Lower lobe of right lung (tissue), 2 donors: ENCODE measurements at regions not wholly inside any gene's neighbourhood (a gene's known extent, or its start where the extent isn't known, plus 50 kb on each side); places are given as distances from the start of the nearest gene placed in this dataset.

Source experiments
- ATAC-seq, 2 donors: fragments of 200-7000 bp; cut with Tn5 transposase; one replicate each; pipeline ENCODE4 v1.9.1; 2020 to 2022; ENCODE audit warnings: mild to moderate bottlenecking in 2 of 2, moderate library complexity in 2 of 2
- DNase-seq: peaks from one replicate; pipeline ENCODE4 v3.0.0-alpha.2; 2020
- H3K27ac ChIP-seq: fragments of 200-600 bp; one replicate; pipeline ENCODE4 v1.8.0; 2022
- H3K27me3 ChIP-seq: fragments of 200-600 bp; one replicate; pipeline ENCODE4 v1.8.0; 2022; ENCODE audit warnings: low read depth
- H3K36me3 ChIP-seq: fragments of 200-600 bp; one replicate; pipeline ENCODE4 v1.8.0; 2022; ENCODE audit warnings: mild to moderate bottlenecking
- H3K4me1 ChIP-seq: fragments of 200-600 bp; one replicate; pipeline ENCODE4 v1.8.0; 2022
- H3K4me3 ChIP-seq: fragments of 200-600 bp; one replicate; pipeline ENCODE4 v1.8.0; 2022; ENCODE audit warnings: mild to moderate bottlenecking
- H3K9me3 ChIP-seq: fragments of 200-600 bp; one replicate; pipeline ENCODE4 v1.8.0; 2022
- CTCF ChIP-seq: fragments of 200-600 bp; IDR thresholded peaks from one replicate; pipeline ENCODE4 v1.8.0; 2022; ENCODE audit warnings: antibody characterized with exemption, mild to moderate bottlenecking
- intact Hi-C: fragments of 100-400 bp; cut with DNase I; formaldehyde crosslinking; loops from one replicate; pipeline ENCODE4 v1.11.0; 2022
- donor health status: DM: no; HTN: yes; CAD: no; lungs with severe emphysema.

- Histone ChIP-seq H3K4me3 (no peak overlapping the region), H3K36me3 (no peaks in the 10 kb centered on the region), H3K9me3 (no peaks in the 10 kb centered on the region), H3K4me1 (no peaks in the 10 kb centered on the region), H3K27me3 (no peaks in the 10 kb centered on the region), H3K27ac (no peak overlapping the region)
- no peak for TF ChIP-seq CTCF
- no peak for ATAC-seq
- intact Hi-C loops, result no loop called here
- no peak for DNase-seq
Measured at GRCh38 chrX:148389629-148390028, 110.8 kb upstream of the AFF2 start.

GRCh38 chrX:148412006-148412405 is 88.4 kb upstream of the AFF2 start:
- Histone ChIP-seq H3K4me1 (no peaks in the 10 kb centered on the region), H3K4me3 (no peak overlapping the region), H3K36me3 (no peaks in the 10 kb centered on the region), H3K27me3 (no peaks in the 10 kb centered on the region), H3K27ac (no peak overlapping the region), H3K9me3 (no peaks in the 10 kb centered on the region)
- DNase-seq (no peak), ATAC-seq (no peak)
- TF ChIP-seq CTCF, result no peak
- intact Hi-C loops, result no loop called here

- Histone ChIP-seq H3K27me3 (no peaks in the 10 kb centered on the region), H3K4me1 (no peaks in the 10 kb centered on the region), H3K27ac (no peak overlapping the region), H3K9me3 (no peaks in the 10 kb centered on the region), H3K4me3 (no peak overlapping the region), H3K36me3 (no peaks in the 10 kb centered on the region)
- no peak for ATAC-seq
- no peak for DNase-seq
- TF ChIP-seq CTCF, result no peak
- intact Hi-C loops, result no loop called here
Measured at GRCh38 chrX:148416142-148416541, 84.3 kb upstream of the AFF2 start.

- intact Hi-C loops, result no loop called here
- no peak overlapping the region for H3K27ac ChIP-seq
Measured at GRCh38 chrX:148416931-148417330, 83.5 kb upstream of the AFF2 start.

GRCh38 chrX:148417934-148418333 is 82.5 kb upstream of the AFF2 start:
- H3K27me3 ChIP-seq, result no peaks in the 10 kb centered on the region
- H3K9me3 ChIP-seq, result no peaks in the 10 kb centered on the region
- no peak for TF ChIP-seq CTCF
- no peaks in the 10 kb centered on the region for H3K36me3 ChIP-seq
- H3K4me1 ChIP-seq, result no peaks in the 10 kb centered on the region
- ATAC-seq (no peak), DNase-seq (no peak)
- no peak overlapping the region for H3K4me3 ChIP-seq
- intact Hi-C loops, result no loop called here
- H3K27ac ChIP-seq, result no peak overlapping the region

More at GRCh38 chrX:148416931-148417330, 83.5 kb upstream of the AFF2 start:
- TF ChIP-seq CTCF, result no peak
- H3K27me3 ChIP-seq, result no peaks in the 10 kb centered on the region
- H3K4me3 ChIP-seq, result no peak overlapping the region
- ATAC-seq, result no peak
- no peak for DNase-seq
- H3K9me3 ChIP-seq, result no peaks in the 10 kb centered on the region
- no peaks in the 10 kb centered on the region for H3K36me3 ChIP-seq
- H3K4me1 ChIP-seq, result no peaks in the 10 kb centered on the region

GRCh38 chrX:148422526-148422925 is 77.9 kb upstream of the AFF2 start:
- H3K4me1 ChIP-seq, result no peaks in the 10 kb centered on the region
- ATAC-seq, result no peak
- no peaks in the 10 kb centered on the region for H3K9me3 ChIP-seq
- DNase-seq, result no peak
- intact Hi-C loops, result no loop called here
- no peak overlapping the region for H3K4me3 ChIP-seq
- H3K36me3 ChIP-seq, result no peaks in the 10 kb centered on the region
- TF ChIP-seq CTCF, result no peak
- no peak overlapping the region for H3K27ac ChIP-seq
- no peaks in the 10 kb centered on the region for H3K27me3 ChIP-seq
